Hippocampal formation (tissue), 2 donors: ENCODE measurements at regions not wholly inside any gene's neighbourhood (a gene's known extent, or its start where the extent isn't known, plus 50 kb on each side); places are given as distances from the start of the nearest gene placed in this dataset.
"Not testable (repeated sequence)": the region's sequence is repeated elsewhere in the genome, so short reads cannot be mapped to it uniquely, and the experiment has no call there.

Experiments
- DNase-seq, 2 donors: peaks; one replicate each; lab custom pipeline; 2025; lab: John Stamatoyannopoulos, UW

GRCh38 chr16:9141813-9142212 is 50.4 kb downstream of the HAPSTR1 start:
- no peak for DNase-seq

GRCh38 chr16:9144106-9144505 is 52.7 kb downstream of the HAPSTR1 start:
- no peak for DNase-seq

- DNase-seq = no peak
These were observed 57.1 kb downstream of the HAPSTR1 start for GRCh38 chr16:9148374-9149015.

GRCh38 chr16:9151074-9151473 is 59.6 kb downstream of the HAPSTR1 start:
- DNase-seq = no peak

- DNase-seq = no peak
These were observed 60.2 kb downstream of the HAPSTR1 start for GRCh38 chr16:9151597-9151996.

GRCh38 chr16:9152649-9153501 is 61.4 kb downstream of the HAPSTR1 start:
- DNase-seq = no peak

GRCh38 chr16:9153502-9153864 is 62.0 kb downstream of the HAPSTR1 start:
- no peak for DNase-seq

- no peak for DNase-seq
These were observed 63.3 kb downstream of the HAPSTR1 start for GRCh38 chr16:9154567-9155410.

GRCh38 chr16:9155871-9156270 is 64.4 kb downstream of the HAPSTR1 start:
- no peak for DNase-seq

- DNase-seq = peak; percentile 35 to 66
These were observed 68.6 kb downstream of the HAPSTR1 start for GRCh38 chr16:9159839-9160550.

GRCh38 chr16:9160551-9160911 is 69.1 kb downstream of the HAPSTR1 start:
- DNase-seq = no peak

- DNase-seq = no peak
These were observed 74.2 kb downstream of the HAPSTR1 start for GRCh38 chr16:9165681-9166080.

GRCh38 chr16:9166326-9166993 is 75.0 kb downstream of the HAPSTR1 start:
- DNase-seq = not testable (repeated sequence)

- DNase-seq = no peak
These were observed 77.7 kb downstream of the HAPSTR1 start for GRCh38 chr16:9169094-9169493.

GRCh38 chr16:9170470-9170869 is 79.0 kb downstream of the HAPSTR1 start:
- DNase-seq = no peak

- DNase-seq = peak; percentile 71 to 76
These were observed 85.3 kb downstream of the HAPSTR1 start for GRCh38 chr16:9176547-9177418.

GRCh38 chr16:9177861-9178260 is 86.4 kb downstream of the HAPSTR1 start:
- no peak for DNase-seq

GRCh38 chr16:9183682-9184353 is 92.4 kb downstream of the HAPSTR1 start:
- DNase-seq = no peak

- no peak for DNase-seq
These were observed 92.9 kb downstream of the HAPSTR1 start for GRCh38 chr16:9184354-9184690.

- no peak for DNase-seq
These were observed 93.9 kb downstream of the HAPSTR1 start for GRCh38 chr16:9185381-9185780.
